ENCODE measurements at regions not wholly inside any gene's neighbourhood (a gene's known extent, or its start where the extent isn't known, plus 50 kb on each side); places are given as distances from the start of the nearest gene placed in this dataset.

- DNase-seq, result no peak
These were observed 93.0 kb upstream of the C3orf80 start for GRCh38 chr3:160132226-160132625.

GRCh38 chr3:160133757-160134156, 91.5 kb upstream of the C3orf80 start:
- no peak for DNase-seq

GRCh38 chr3:160134454-160134853, 90.8 kb upstream of the C3orf80 start:
- DNase-seq, result no peak

- DNase-seq, result no peak
These were observed 90.3 kb upstream of the C3orf80 start for GRCh38 chr3:160134964-160135363.

GRCh38 chr3:160135851-160136250, 89.4 kb upstream of the C3orf80 start:
- no peak for DNase-seq

GRCh38 chr3:160136421-160136820, 88.8 kb upstream of the C3orf80 start:
- no peak for DNase-seq

- DNase-seq, result no peak
These were observed 85.9 kb upstream of the C3orf80 start for GRCh38 chr3:160139291-160139690.

- DNase-seq, result no peak
These were observed 84.5 kb upstream of the C3orf80 start for GRCh38 chr3:160140756-160141155.

GRCh38 chr3:160141485-160142185, 83.6 kb upstream of the C3orf80 start:
- no peak for DNase-seq

GRCh38 chr3:160143482-160143881, 81.7 kb upstream of the C3orf80 start:
- DNase-seq, result no peak

- no peak for DNase-seq
These were observed 75.2 kb upstream of the C3orf80 start for GRCh38 chr3:160150066-160150465.

- DNase-seq, result no peak
These were observed 74.7 kb upstream of the C3orf80 start for GRCh38 chr3:160150525-160150924.

- no peak for DNase-seq
These were observed 72.6 kb upstream of the C3orf80 start for GRCh38 chr3:160152638-160153037.

GRCh38 chr3:160154033-160154432, 71.2 kb upstream of the C3orf80 start:
- no peak for DNase-seq

GRCh38 chr3:160154596-160154995, 70.6 kb upstream of the C3orf80 start:
- DNase-seq, result no peak

GRCh38 chr3:160157321-160157720, 67.9 kb upstream of the C3orf80 start:
- no peak for DNase-seq

- no peak for DNase-seq
These were observed 65.9 kb upstream of the C3orf80 start for GRCh38 chr3:160159341-160159740.

GRCh38 chr3:160159806-160160205, 65.4 kb upstream of the C3orf80 start:
- no peak for DNase-seq

- DNase-seq, result no peak
These were observed 63.3 kb upstream of the C3orf80 start for GRCh38 chr3:160161921-160162320.

GRCh38 chr3:160162440-160162839, 62.8 kb upstream of the C3orf80 start:
- no peak for DNase-seq

GRCh38 chr3:160163229-160163878, 61.9 kb upstream of the C3orf80 start:
- DNase-seq, result peak; percentile 4

GRCh38 chr3:160168246-160168645, 57.0 kb upstream of the C3orf80 start:
- DNase-seq, result no peak

GRCh38 chr3:160169139-160169976, 55.9 kb upstream of the C3orf80 start:
- DNase-seq, result no peak

Measured in NCI-H1436 (cell line).